H1 (cell line): ENCODE measurements at regions not wholly inside any gene's neighbourhood (a gene's known extent, or its start where the extent isn't known, plus 50 kb on each side); places are given as distances from the start of the nearest gene placed in this dataset.

Source experiments
- CTCF ChIA-PET: fragments of 300-600 bp; sonication (Branson Sonifier 250); formaldehyde crosslinking; loops from one replicate; lab custom pipeline; 2021; ENCODE audit not compliant: partially characterized antibody; lab: Charles Lee
- POLR2A ChIA-PET: fragments of 300-600 bp; sonication (Branson Sonifier 250); formaldehyde crosslinking; loops from one replicate; lab custom pipeline; 2021; ENCODE audit warnings: inconsistent platforms; ENCODE audit not compliant: partially characterized antibody; lab: Charles Lee
- DNase-seq, 2 experiments: peaks; one replicate each; pipeline versions ENCODE4 v3.0.0 to v3.0.0-alpha.2; 2010 to 2022; ENCODE audit warnings: low spot score in 2 of 2, low read depth in 1 of 2, mixed read lengths in 1 of 2
- FAIRE-seq: peaks from 2 replicates; lab custom pipeline; 2011; peaks lifted over from hg19 to GRCh38; lab: Jason Lieb, UNC
- H2AFZ ChIP-seq: 2 replicates; pipeline ENCODE4 v1.8.1; 2012; ENCODE audit warnings: low read length, inconsistent platforms
- H2AK5ac ChIP-seq: 2 replicates; pipeline ENCODE4 v1.6.1; 2013; ENCODE audit warnings: low read depth, low read length
- H2BK120ac ChIP-seq: replicated peaks from 2 replicates; pipeline ENCODE3; 2013; ENCODE audit warnings: low read depth, low read length, inconsistent platforms
- H2BK12ac ChIP-seq: 2 replicates; pipeline ENCODE4 v1.6.1; 2013; ENCODE audit warnings: low read depth, low read length
- H2BK15ac ChIP-seq: 2 replicates; pipeline ENCODE4 v1.6.1; 2013; ENCODE audit warnings: low read length
- H2BK20ac ChIP-seq: 2 replicates; pipeline ENCODE4 v1.6.1; 2013; ENCODE audit warnings: low read length
- H2BK5ac ChIP-seq: 2 replicates; pipeline ENCODE4 v1.6.1; 2013; ENCODE audit warnings: low read depth, low read length
- H3K14ac ChIP-seq: 2 replicates; pipeline ENCODE4 v1.6.1; 2013; ENCODE audit warnings: inconsistent platforms; ENCODE audit not compliant: insufficient read length
- H3K18ac ChIP-seq: 2 replicates; pipeline ENCODE4 v1.6.1; 2013; ENCODE audit warnings: low read length; ENCODE audit errors: extremely low read depth
- H3K23ac ChIP-seq: 2 replicates; pipeline ENCODE4 v1.6.1; 2013; ENCODE audit warnings: inconsistent platforms; ENCODE audit not compliant: insufficient read length
- H3K23me2 ChIP-seq: 2 replicates; pipeline ENCODE4 v1.6.1; 2013; ENCODE audit warnings: low read depth, low read length
- H3K27ac ChIP-seq: 2 replicates; pipeline ENCODE4 v1.6.1; 2011; ENCODE audit warnings: low read depth, low read length, inconsistent platforms
- H3K27me3 ChIP-seq, 4 experiments: replicated peaks in 1 of 4; 1 replicate in 1 of 4; 2 replicates in 3 of 4; pipeline versions ENCODE4 v1.6.1 to v1.8.1; 2011 to 2013; ENCODE audit warnings: low read length in 3 of 4, mild to moderate bottlenecking in 3 of 4, inconsistent platforms in 2 of 4, mixed read lengths in 2 of 4, moderate library complexity in 1 of 4; ENCODE audit not compliant: control insufficient read depth in 3 of 4, insufficient read depth in 3 of 4; ENCODE audit errors: extremely low read depth in 1 of 4
- H3K36me3 ChIP-seq, 4 experiments: 2 replicates each; pipeline versions ENCODE4 v1.6.1 to v1.8.1; 2011 to 2013; ENCODE audit warnings: mild to moderate bottlenecking in 4 of 4, low read length in 3 of 4, moderate library complexity in 2 of 4, control low read depth in 1 of 4, inconsistent platforms in 1 of 4; ENCODE audit not compliant: insufficient read depth in 4 of 4, control insufficient read depth in 2 of 4
- H3K4ac ChIP-seq: replicated peaks from 2 replicates; pipeline ENCODE3; 2013; ENCODE audit warnings: low read length, low read depth, mixed read lengths, inconsistent platforms; ENCODE audit not compliant: insufficient read length
- H3K4me1 ChIP-seq, 4 experiments: replicated peaks in 1 of 4; 1 replicate in 1 of 4; 2 replicates in 3 of 4; pipeline versions ENCODE4 v1.6.1 to v1.8.1; 2011 to 2013; ENCODE audit warnings: low read length in 3 of 4, inconsistent platforms in 2 of 4, mixed read lengths in 1 of 4; ENCODE audit not compliant: insufficient read depth in 4 of 4, control insufficient read depth in 3 of 4
- H3K4me2 ChIP-seq, 2 experiments: 2 replicates each; pipeline versions ENCODE4 v1.6.1 to v1.8.1; 2011 to 2013; ENCODE audit warnings: low read depth in 2 of 2, low read length in 2 of 2, control low read depth in 1 of 2, inconsistent platforms in 1 of 2, mild to moderate bottlenecking in 1 of 2; ENCODE audit not compliant: insufficient read depth in 1 of 2
- H3K4me3 ChIP-seq, 4 experiments: fragments of 200-600, 300-600 bp in 1 of 4; sonication (generic), shearing (Covaris generic), sonication (Bioruptor Twin) in 1 of 4; 2 replicates each; pipeline versions ENCODE4 v1.5.1 to v1.8.1; 2011 to 2016; ENCODE audit warnings: low read length in 4 of 4, low read depth in 3 of 4, control low read depth in 2 of 4, inconsistent platforms in 2 of 4, mild to moderate bottlenecking in 2 of 4, mixed read lengths in 1 of 4, moderate library complexity in 1 of 4; ENCODE audit not compliant: insufficient read depth in 2 of 4; ENCODE audit errors: extremely low read depth in 1 of 4
- H3K56ac ChIP-seq: replicated peaks from 2 replicates; pipeline ENCODE3; 2013; ENCODE audit warnings: low read depth, mild to moderate bottlenecking, mixed read lengths, low read length, inconsistent platforms; ENCODE audit not compliant: insufficient read length
- H3K79me1 ChIP-seq: 2 replicates; pipeline ENCODE4 v1.6.1; 2013; ENCODE audit warnings: low read depth, low read length, control low read depth
- H3K79me2 ChIP-seq, 2 experiments: 2 replicates each; pipeline versions ENCODE4 v1.6.1 to v1.8.1; 2012 to 2013; ENCODE audit warnings: low read length in 2 of 2, mild to moderate bottlenecking in 2 of 2, inconsistent platforms in 1 of 2; ENCODE audit not compliant: insufficient read depth in 2 of 2, control insufficient read depth in 1 of 2
- H3K9ac ChIP-seq, 4 experiments: replicated peaks in 1 of 4; 1 replicate in 1 of 4; 2 replicates in 3 of 4; pipeline versions ENCODE4 v1.6.1 to v1.8.1; 2011 to 2013; ENCODE audit warnings: low read depth in 3 of 4, low read length in 3 of 4, control low read depth in 2 of 4, mild to moderate bottlenecking in 2 of 4, moderate library complexity in 2 of 4, inconsistent platforms in 1 of 4; ENCODE audit errors: extremely low read depth in 1 of 4
- H3K9me3 ChIP-seq, 2 experiments: 2 replicates each; pipeline versions ENCODE4 v1.6.1 to v1.8.1; 2012 to 2013; ENCODE audit warnings: mild to moderate bottlenecking in 2 of 2, moderate library complexity in 2 of 2, control low read depth in 1 of 2, inconsistent platforms in 1 of 2, low read depth in 1 of 2, low read length in 1 of 2, mixed read lengths in 1 of 2; ENCODE audit not compliant: insufficient read depth in 2 of 2
- H4K20me1 ChIP-seq, 2 experiments: replicated peaks in 1 of 2; 2 replicates each; pipeline versions ENCODE3 to v1.8.1; 2011 to 2013; ENCODE audit warnings: inconsistent platforms in 2 of 2, low read length in 2 of 2, mild to moderate bottlenecking in 1 of 2; ENCODE audit not compliant: insufficient read depth in 2 of 2, control insufficient read depth in 1 of 2
- H4K5ac ChIP-seq: 2 replicates; pipeline ENCODE4 v1.6.1; 2013; ENCODE audit warnings: low read length, low read depth, mixed read lengths, inconsistent platforms; ENCODE audit not compliant: insufficient read length
- H4K8ac ChIP-seq: 2 replicates; pipeline ENCODE4 v1.8.0; 2013; ENCODE audit warnings: mild to moderate bottlenecking, moderate library complexity, low read length, inconsistent platforms; ENCODE audit not compliant: insufficient read depth; ENCODE audit errors: extremely low read depth
- H4K91ac ChIP-seq: replicated peaks from 2 replicates; pipeline ENCODE3; 2013; ENCODE audit warnings: low read length, mixed read lengths, inconsistent platforms; ENCODE audit not compliant: insufficient read length
- ATF2 ChIP-seq: IDR thresholded peaks from 2 replicates; pipeline ENCODE4 v1.6.1; 2012; ENCODE audit warnings: low read length, inconsistent platforms
- BACH1 ChIP-seq: IDR thresholded peaks from 2 replicates; pipeline ENCODE4 v1.6.1; 2012; ENCODE audit warnings: low read length, improper control_type of control experiment
- GTF2F1 ChIP-seq: IDR thresholded peaks from 2 replicates; pipeline ENCODE4 v1.6.1; 2012; ENCODE audit warnings: low read depth, low read length, improper control_type of control experiment, borderline replicate concordance
- KDM1A ChIP-seq: fragments of 200-600, 300-600 bp; sonication (generic); IDR thresholded peaks from 2 replicates; pipeline ENCODE4 v1.7.1; 2016; ENCODE audit warnings: mild to moderate bottlenecking, low read length, borderline replicate concordance
- RAD21 ChIP-seq, 2 experiments: IDR thresholded peaks in 1 of 2; conservative IDR thresholded peaks in 1 of 2; 2 replicates each; pipeline ENCODE4 v1.6.1; 2011; ENCODE audit warnings: low read depth in 2 of 2, low read length in 2 of 2, improper control_type of control experiment in 1 of 2, inconsistent platforms in 1 of 2, mild to moderate bottlenecking in 1 of 2, moderate library complexity in 1 of 2
- SAP30 ChIP-seq: fragments of 300-600 bp; sonication (generic); IDR thresholded peaks from 2 replicates; pipeline ENCODE4 v1.7.1; 2012; ENCODE audit warnings: low read length, moderate library complexity, mild to moderate bottlenecking, inconsistent platforms; ENCODE audit not compliant: insufficient read depth, insufficient replicate concordance
- WGBS, 2 experiments: shearing (Covaris generic) in 1 of 2; methylation state at CpG; one replicate each; pipeline versions ENCODE4 v1.1.6 to v1.1.7; 2013 to 2015; ENCODE audit warnings: low lambda C conversion rate in 2 of 2, mixed read lengths in 2 of 2, inconsistent platforms in 1 of 2, low coverage in 1 of 2, missing lambda C conversion rate in 1 of 2; ENCODE audit not compliant: insufficient replicate concordance in 2 of 2, insufficient coverage in 1 of 2, insufficient read length in 1 of 2; ENCODE audit errors: extremely low coverage in 1 of 2, missing lambda C conversion rate in 1 of 2; 5-methylcytosine and 5-hydroxymethylcytosine counted together
- TF ChIP-seq, protein P1 (sequence below): IDR thresholded peaks from 2 replicates; pipeline ENCODE4 v1.6.1; 2011; ENCODE audit warnings: low read length, improper control_type of control experiment

- no peak for DNase-seq
- Histone ChIP-seq H2BK20ac (no peak overlapping the region), H3K56ac (no peak overlapping the region), H2BK120ac (no peak overlapping the region), H2BK12ac (no peak overlapping the region), H3K79me2 (no peaks in the 10 kb centered on the region), H3K4ac (no peak overlapping the region), H4K5ac (no peak overlapping the region), H3K36me3 (no peaks in the 10 kb centered on the region), H3K9ac (no peak overlapping the region), H3K4me3 (no peak overlapping the region), H3K79me1 (no peaks in the 10 kb centered on the region), H4K20me1 (no peaks in the 10 kb centered on the region), H4K8ac (no peak overlapping the region), H3K4me1 (peaks cover 0 to 6% (median 3%) of the 10 kb centered on the region in 4 experiments; a peak in 6 of 7 replicates), H3K9me3 (no peaks in the 10 kb centered on the region), H3K4me2 (no peak overlapping the region), H2AK5ac (no peak overlapping the region), H4K91ac (no peak overlapping the region), H2BK5ac (no peak overlapping the region), H3K18ac (no peak overlapping the region), H3K23me2 (no peaks in the 10 kb centered on the region), H2BK15ac (no peak overlapping the region), H2AFZ (no peak overlapping the region), H3K27ac (no peak overlapping the region), H3K23ac (no peak overlapping the region), H3K14ac (peak overlapping the region; percentile 48), H3K27me3 (no peaks in the 10 kb centered on the region)
- no peak for FAIRE-seq
- TF ChIP-seq BACH1 (no peak), RAD21 (IDR thresholded peaks at IDR 0.05 in 1 of 2, conservative IDR thresholded peaks at IDR 0.05 in 1 of 2; ENCODE audit: low read depth in 2 of 2, low read length in 2 of 2) (no peak), SAP30 (no peak), ATF2 (no peak), GTF2F1 (no peak), KDM1A (no peak)
- TF ChIP-seq, protein P1, sequence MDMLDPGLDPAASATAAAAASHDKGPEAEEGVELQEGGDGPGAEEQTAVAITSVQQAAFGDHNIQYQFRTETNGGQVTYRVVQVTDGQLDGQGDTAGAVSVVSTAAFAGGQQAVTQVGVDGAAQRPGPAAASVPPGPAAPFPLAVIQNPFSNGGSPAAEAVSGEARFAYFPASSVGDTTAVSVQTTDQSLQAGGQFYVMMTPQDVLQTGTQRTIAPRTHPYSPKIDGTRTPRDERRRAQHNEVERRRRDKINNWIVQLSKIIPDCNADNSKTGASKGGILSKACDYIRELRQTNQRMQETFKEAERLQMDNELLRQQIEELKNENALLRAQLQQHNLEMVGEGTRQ = no peak
- ChIA-PET POLR2A (no interaction called here), CTCF (interaction anchor here (0.7 kb wide), 1 partner anchor 429 kb away, joined by 3 read pairs; no protein-coding TSS in a partner anchor)
- 82% methylated on average over 3 of the region's 3 CpGs; no CpG with 5 or more reads in 1 of the 2 experiments for WGBS, 2 experiments
Observed at GRCh38 chr12:92299744-92300143, 154.1 kb upstream of the BTG1 start.
